Esophagus muscularis mucosa (tissue), 4 donors: ENCODE measurements at regions not wholly inside any gene's neighbourhood (a gene's known extent, or its start where the extent isn't known, plus 50 kb on each side); places are given as distances from the start of the nearest gene placed in this dataset.

Experiments used
- DNase-seq: peaks from one replicate; pipeline ENCODE4 v3.0.0-alpha.2; 2017; ENCODE audit errors: extremely low spot score
- H3K27ac ChIP-seq, 4 donors: fragments of 200-600 bp; sonication (generic); replicated peaks in 1 of 4; 1 replicate in 3 of 4; 2 replicates in 1 of 4; pipeline ENCODE4 v1.5.1; 2016 to 2019; ENCODE audit warnings: mild to moderate bottlenecking in 1 of 4
- H3K27me3 ChIP-seq, 4 donors: fragments of 200-600 bp; sonication (generic); one replicate each; pipeline versions ENCODE4 v1.5.1 to v1.6.0; 2016 to 2019
- H3K36me3 ChIP-seq, 4 donors: fragments of 200-600 bp; sonication (generic); one replicate each; pipeline ENCODE4 v1.5.1; 2016 to 2019
- H3K4me1 ChIP-seq, 4 donors: fragments of 200-600 bp; sonication (generic); one replicate each; pipeline ENCODE4 v1.5.1; 2016 to 2019
- H3K4me3 ChIP-seq, 4 donors: fragments of 200-600 bp; sonication (generic); 1 replicate in 2 of 4; 2 replicates in 2 of 4; pipeline ENCODE4 v1.5.1; 2016 to 2019; ENCODE audit warnings: mild to moderate bottlenecking in 4 of 4, moderate library complexity in 1 of 4
- H3K9me3 ChIP-seq, 4 donors: fragments of 200-600 bp; sonication (generic); 1 replicate in 3 of 4; 2 replicates in 1 of 4; pipeline ENCODE4 v1.5.1; 2016 to 2019
- EP300 ChIP-seq: sonication (generic); formaldehyde crosslinking; IDR thresholded peaks from one replicate; pipeline ENCODE4 v1.6.1; 2017; ENCODE audit warnings: antibody characterized with exemption
- POLR2A ChIP-seq: fragments of 450-650 bp; IDR thresholded peaks from one replicate; pipeline ENCODE4 v1.6.1; 2017; ENCODE audit warnings: antibody characterized with exemption, moderate library complexity, mild to moderate bottlenecking, low read depth
- POLR2AphosphoS5 ChIP-seq, 2 donors: sonication (generic); formaldehyde crosslinking; IDR thresholded peaks; one replicate each; pipeline ENCODE4 v1.6.1; 2017; ENCODE audit warnings: antibody characterized with exemption in 2 of 2
- whole genome bisulfite sequencing: methylation state at CpG from one replicate; pipeline ENCODE4 v1.1.5; 2018; 5-methylcytosine and 5-hydroxymethylcytosine counted together
- intact Hi-C: fragments of 100-400 bp; cut with DNase I; formaldehyde crosslinking; loops from one replicate; pipeline ENCODE4 v1.15.1; 2023
- TF ChIP-seq, protein P1 (sequence below), 3 experiments: fragments of 200-600 bp in 2 of 3; fragments of 450-650 bp in 1 of 3; sonication (generic) in 2 of 3; IDR thresholded peaks; one replicate each; pipeline ENCODE4 v1.5.1; 2017 to 2019; ENCODE audit warnings: antibody characterized with exemption in 3 of 3, mild to moderate bottlenecking in 2 of 3, moderate library complexity in 1 of 3

DNA sequence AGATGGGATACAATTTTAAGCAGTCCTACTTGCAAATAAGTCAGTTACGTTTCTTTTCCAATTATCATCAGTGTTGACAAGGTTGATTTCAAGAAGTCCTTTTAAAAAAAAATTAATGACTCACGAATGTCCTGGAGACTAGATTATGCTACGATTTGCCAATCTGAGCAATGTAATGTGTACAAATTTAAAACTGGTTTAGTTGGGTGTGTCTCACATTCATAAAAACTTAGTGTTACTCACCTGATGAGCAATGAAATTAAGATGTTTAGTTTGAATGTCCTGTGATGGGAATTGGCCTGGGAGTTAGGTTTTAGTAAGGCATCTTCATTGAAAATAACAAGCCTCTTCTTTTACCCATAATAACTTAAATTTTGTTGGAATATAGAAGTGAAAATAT lies 136.7 kb upstream of the POF1B start:
- TF ChIP-seq, protein P1, sequence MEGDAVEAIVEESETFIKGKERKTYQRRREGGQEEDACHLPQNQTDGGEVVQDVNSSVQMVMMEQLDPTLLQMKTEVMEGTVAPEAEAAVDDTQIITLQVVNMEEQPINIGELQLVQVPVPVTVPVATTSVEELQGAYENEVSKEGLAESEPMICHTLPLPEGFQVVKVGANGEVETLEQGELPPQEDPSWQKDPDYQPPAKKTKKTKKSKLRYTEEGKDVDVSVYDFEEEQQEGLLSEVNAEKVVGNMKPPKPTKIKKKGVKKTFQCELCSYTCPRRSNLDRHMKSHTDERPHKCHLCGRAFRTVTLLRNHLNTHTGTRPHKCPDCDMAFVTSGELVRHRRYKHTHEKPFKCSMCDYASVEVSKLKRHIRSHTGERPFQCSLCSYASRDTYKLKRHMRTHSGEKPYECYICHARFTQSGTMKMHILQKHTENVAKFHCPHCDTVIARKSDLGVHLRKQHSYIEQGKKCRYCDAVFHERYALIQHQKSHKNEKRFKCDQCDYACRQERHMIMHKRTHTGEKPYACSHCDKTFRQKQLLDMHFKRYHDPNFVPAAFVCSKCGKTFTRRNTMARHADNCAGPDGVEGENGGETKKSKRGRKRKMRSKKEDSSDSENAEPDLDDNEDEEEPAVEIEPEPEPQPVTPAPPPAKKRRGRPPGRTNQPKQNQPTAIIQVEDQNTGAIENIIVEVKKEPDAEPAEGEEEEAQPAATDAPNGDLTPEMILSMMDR (IDR thresholded peaks at IDR 0.05) = no peak
- TF ChIP-seq EP300 = no peak
- no peak for TF ChIP-seq POLR2AphosphoS5 (IDR thresholded peaks at IDR 0.05)
- no peak for TF ChIP-seq POLR2A
- no peak for DNase-seq
- H3K9me3 ChIP-seq = no peaks in the 10 kb centered on the region
- no peaks in the 10 kb centered on the region for H3K36me3 ChIP-seq
- H3K27ac ChIP-seq = no peak overlapping the region
- 60% methylated on average over 3 of the region's 3 CpGs for WGBS
- H3K27me3 ChIP-seq = peaks cover 0 to 4% (median 0%) of the 10 kb centered on the region in 4 donors
- intact Hi-C loops = no loop called here
- no peak overlapping the region for H3K4me3 ChIP-seq
- H3K4me1 ChIP-seq = no peaks in the 10 kb centered on the region

DNA sequence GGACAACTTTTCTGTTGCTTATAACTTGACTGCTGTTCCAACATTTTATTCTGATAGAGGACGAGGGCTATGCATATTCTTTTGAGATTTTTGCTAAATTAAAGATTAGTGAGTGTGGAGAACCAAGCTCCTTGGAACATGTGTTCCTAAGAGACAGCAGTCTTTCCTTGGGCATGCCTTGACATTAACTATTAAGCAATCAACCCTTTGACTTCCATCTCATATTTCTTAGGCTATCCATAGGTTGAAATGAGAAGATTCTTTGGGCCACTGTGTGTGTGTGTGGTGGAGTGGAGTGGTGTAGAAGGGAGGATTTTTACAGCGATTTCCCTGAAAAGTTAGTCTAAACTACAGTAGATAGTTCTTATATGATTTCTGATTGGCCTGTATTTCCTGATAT lies 127.4 kb upstream of the POF1B start:
- no peak overlapping the region for H3K27ac ChIP-seq
- no peaks in the 10 kb centered on the region for H3K4me1 ChIP-seq
- DNase-seq = no peak
- no peaks in the 10 kb centered on the region for H3K27me3 ChIP-seq
- WGBS = 58% methylated on average over 2 of the region's 2 CpGs
- no peak for TF ChIP-seq EP300
- TF ChIP-seq, protein P1 (IDR thresholded peaks at IDR 0.05) = no peak
- H3K4me3 ChIP-seq = no peak overlapping the region
- H3K9me3 ChIP-seq = no peaks in the 10 kb centered on the region
- intact Hi-C loops = no loop called here
- no peaks in the 10 kb centered on the region for H3K36me3 ChIP-seq

DNA sequence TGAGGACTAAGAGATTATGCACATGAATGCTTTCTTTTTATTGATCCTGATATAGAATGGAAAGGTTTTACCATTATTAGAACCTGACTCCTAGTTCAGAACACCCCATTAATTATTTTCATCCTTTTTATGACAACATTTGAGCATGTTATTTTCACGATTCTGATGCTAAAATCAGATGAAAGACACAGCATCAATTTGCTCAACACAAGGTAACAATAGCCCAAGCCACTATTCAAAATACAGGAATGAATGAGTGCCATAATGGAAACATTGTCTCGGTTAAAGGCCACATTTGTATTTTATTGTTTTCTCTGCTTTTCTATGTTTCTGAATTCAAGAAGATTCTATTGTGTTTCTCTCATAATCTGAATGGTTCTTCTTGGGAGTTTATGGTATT lies 126.3 kb upstream of the POF1B start:
- DNase-seq = no peak
- Histone ChIP-seq H3K27ac (no peak overlapping the region), H3K36me3 (no peaks in the 10 kb centered on the region), H3K4me1 (no peaks in the 10 kb centered on the region), H3K9me3 (no peaks in the 10 kb centered on the region), H3K4me3 (no peak overlapping the region), H3K27me3 (no peaks in the 10 kb centered on the region)
- WGBS = 55% methylated on average over 2 of the region's 2 CpGs
- no peak for TF ChIP-seq POLR2AphosphoS5 (IDR thresholded peaks at IDR 0.05)
- TF ChIP-seq, protein P1 (IDR thresholded peaks at IDR 0.05) = no peak
- TF ChIP-seq POLR2A = no peak
- TF ChIP-seq EP300 = no peak
- intact Hi-C loops = no loop called here

DNA sequence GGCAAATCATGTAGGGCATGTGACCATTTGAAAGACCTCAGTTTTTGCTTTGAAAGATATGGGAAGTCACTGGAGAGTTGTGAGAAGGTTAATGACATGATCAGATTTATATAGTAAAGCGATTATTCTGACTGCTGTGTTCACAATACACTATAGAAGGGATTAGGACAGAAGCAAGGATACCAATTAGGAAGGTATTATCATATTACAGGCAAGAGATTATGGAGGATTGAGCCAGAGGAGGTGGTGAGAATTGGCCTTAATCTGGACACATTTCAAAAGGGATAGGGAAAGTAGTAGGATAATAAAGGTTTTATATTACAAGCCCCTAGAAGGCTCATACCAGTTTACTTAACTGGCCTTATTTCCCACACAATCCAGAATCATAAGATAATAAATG lies 124.9 kb upstream of the POF1B start:
- TF ChIP-seq, protein P1 (IDR thresholded peaks at IDR 0.05) = no peak
- TF ChIP-seq POLR2AphosphoS5 (IDR thresholded peaks at IDR 0.05) = no peak
- TF ChIP-seq POLR2A = no peak
- TF ChIP-seq EP300 = no peak
- H3K27me3 ChIP-seq = no peaks in the 10 kb centered on the region
- H3K27ac ChIP-seq = no peak overlapping the region
- H3K9me3 ChIP-seq = no peaks in the 10 kb centered on the region
- 36% methylated on average over 1 of the region's 1 CpG for WGBS
- no peak overlapping the region for H3K4me3 ChIP-seq
- H3K4me1 ChIP-seq = no peaks in the 10 kb centered on the region
- intact Hi-C loops = no loop called here
- H3K36me3 ChIP-seq = no peaks in the 10 kb centered on the region
- DNase-seq = no peak
